ENCODE measurements at regions not wholly inside any gene's neighbourhood (a gene's known extent, or its start where the extent isn't known, plus 50 kb on each side); places are given as distances from the start of the nearest gene placed in this dataset.

DNA sequence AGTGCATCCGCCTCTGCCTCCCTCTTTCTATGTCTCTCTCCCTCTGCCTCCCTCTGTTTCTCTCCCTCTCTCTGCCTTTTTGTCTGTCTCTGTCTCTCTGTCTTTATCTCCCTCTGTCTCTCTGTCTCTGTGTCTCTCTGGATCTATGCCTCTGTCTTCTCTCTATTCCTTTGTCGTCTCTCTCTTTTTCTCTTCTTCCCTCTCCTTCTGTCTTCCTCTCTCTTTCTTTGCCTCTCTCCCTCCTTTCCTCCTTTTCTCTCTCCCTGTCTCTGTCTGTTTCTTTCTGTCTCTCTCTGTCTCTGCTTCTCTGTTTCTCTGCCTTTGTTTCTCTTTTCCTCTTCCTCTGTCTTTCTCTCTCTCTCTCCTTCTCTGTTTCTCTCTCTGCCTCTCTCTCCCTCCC, 678.8 kb upstream of the NRP1 start:
- H3K79me1 ChIP-seq (ENCODE audit: insufficient read depth, low read depth, low read length, poor library complexity, severe bottlenecking) = no peaks in the 10 kb centered on the region
- H4K8ac ChIP-seq (replicated peaks; ENCODE audit: insufficient read length, low read depth, low read length) = no peak overlapping the region
- Mint-ChIP-seq H3K27me3 (ENCODE audit: low read depth) (peaks cover 8% of the 10 kb centered on the region; the same call in 1 of the 2 replicates), H3K27ac (no peak overlapping the region; a peak in 1 of 7 replicates), H3K9me3 (peaks cover 7 to 20% of the 10 kb centered on the region in 2 experiments; a peak in 4 of 5 replicates), H3K36me3 (ENCODE audit: insufficient read depth in 1 of 3, low read depth in 3 of 3) (peaks cover 0 to 4% (median 2%) of the 10 kb centered on the region in 3 experiments; a peak in 5 of 7 replicates), H3K4me3 (no peak overlapping the region), H3K4me1 (peaks cover 12 to 14% of the 10 kb centered on the region in 2 experiments)
- no peak overlapping the region for H3T11ph ChIP-seq (ENCODE audit: low read length)
- no peak overlapping the region for H3K4ac ChIP-seq (ENCODE audit: low read depth, low read length)
- H3K27me3 ChIP-seq (ENCODE audit: insufficient read depth, low read length) = no peaks in the 10 kb centered on the region
- no peak overlapping the region for H4K91ac ChIP-seq (ENCODE audit: insufficient read length, low read depth, low read length)
- H2BK12ac ChIP-seq (ENCODE audit: insufficient read length, low read depth, low read length) = no peak overlapping the region
- no peak overlapping the region for H2AFZ ChIP-seq (ENCODE audit: low read length)
- no peak for TF ChIP-seq CTCF (conservative IDR thresholded peaks at IDR 0.05)
- no peaks in the 10 kb centered on the region for H3K23me2 ChIP-seq (ENCODE audit: insufficient read length, low read depth, low read length, poor library complexity, severe bottlenecking)
- no peak overlapping the region for H3K27ac ChIP-seq (ENCODE audit: insufficient read length, low read depth, low read length)
- no peaks in the 10 kb centered on the region for H3K9me3 ChIP-seq (ENCODE audit: control insufficient read depth, low read depth, low read length)
- H3K79me2 ChIP-seq (ENCODE audit: insufficient read depth, low read length) = no peaks in the 10 kb centered on the region
- no peak overlapping the region for H2BK20ac ChIP-seq (ENCODE audit: low read depth, low read length, poor library complexity, severe bottlenecking)
- H4K20me1 ChIP-seq (ENCODE audit: control insufficient read depth, insufficient read depth, insufficient read length) = no peaks in the 10 kb centered on the region
- H3K14ac ChIP-seq (ENCODE audit: insufficient read depth, low read length) = no peak overlapping the region
- no peaks in the 10 kb centered on the region; the same call in 1 of the 2 replicates for H3K4me1 ChIP-seq (ENCODE audit: insufficient read depth, low read length)
- H3K18ac ChIP-seq (ENCODE audit: insufficient read length, low read depth, low read length) = no peak overlapping the region
- H2BK5ac ChIP-seq (ENCODE audit: insufficient read length, low read length) = no peak overlapping the region
- no peak overlapping the region for H3K4me2 ChIP-seq (ENCODE audit: insufficient read depth, insufficient read length, low read length)
- WGBS (ENCODE audit: extremely low coverage, insufficient read length, low lambda C conversion rate) = no CpG with 5 or more reads among the region's 2 CpGs
- no peak overlapping the region for H3K9ac ChIP-seq (ENCODE audit: extremely low read depth, insufficient read length, low read length)
- H2BK120ac ChIP-seq (ENCODE audit: low read depth, low read length, poor library complexity, severe bottlenecking) = no peak overlapping the region
- H3K23ac ChIP-seq (ENCODE audit: insufficient read length, low read depth, low read length) = no peak overlapping the region
- no peak overlapping the region for H4K5ac ChIP-seq (ENCODE audit: insufficient read length, low read depth, low read length)
- DNase-seq = no peak
- no peak overlapping the region for H2AK5ac ChIP-seq (ENCODE audit: insufficient read length, low read length)
- H2BK15ac ChIP-seq (ENCODE audit: low read depth, low read length) = no peak overlapping the region
- no peak overlapping the region for H3K56ac ChIP-seq (ENCODE audit: insufficient read length, low read depth, low read length)

Data from H9 (cell line).